GM12878 (cell line): ENCODE measurements at regions not wholly inside any gene's neighbourhood (a gene's known extent, or its start where the extent isn't known, plus 50 kb on each side); places are given as distances from the start of the nearest gene placed in this dataset.

Source experiments
- ATAC-seq: fragments of 200-7000 bp; cut with Tn5 transposase; 3 replicates; pipeline ENCODE4 v1.9.1; 2020; ENCODE audit warnings: mild to moderate bottlenecking, moderate library complexity
- BruUV-seq: library from RNA; stranded (reverse); fragments of 400-500 nt; replicated peaks from 2 replicates; lab custom pipeline; 2021; lab: Mats Ljungman, UMichigan
- CTCF ChIA-PET: fragments of 300-600 bp; sonication (Branson Sonifier 250); formaldehyde crosslinking; extraction: SDS; loops from one replicate; lab custom pipeline; 2021; ENCODE audit warnings: inconsistent platforms; lab: Yijun Ruan, JAX
- POLR2A ChIA-PET: fragments of 350-600 bp; formaldehyde crosslinking; extraction: SDS; loops from one replicate; lab custom pipeline; 2021; ENCODE audit warnings: inconsistent platforms; lab: Charles Lee
- RAD21 ChIA-PET: fragments of 300-600 bp; sonication (Branson Sonifier 250); formaldehyde crosslinking; loops from one replicate; lab custom pipeline; 2023; ENCODE audit warnings: antibody characterized with exemption; ENCODE audit not compliant: unreplicated experiment; lab: Charles Lee
- SMC1A ChIA-PET: fragments of 300-600 bp; sonication (Branson Sonifier 250); formaldehyde crosslinking; loops from one replicate; lab custom pipeline; 2023; ENCODE audit not compliant: unreplicated experiment, uncharacterized antibody; lab: Charles Lee
- DNase-seq: peaks from one replicate; pipeline ENCODE4 v3.0.0-alpha.2; 2011; ENCODE audit warnings: low read depth, low spot score
- FAIRE-seq: peaks from 3 replicates; lab custom pipeline; 2011; peaks lifted over from hg19 to GRCh38; lab: Jason Lieb, UNC
- H2AFZ ChIP-seq: 2 replicates; pipeline ENCODE4 v1.6.0; 2011; ENCODE audit warnings: low read depth, low read length, control low read depth; ENCODE audit not compliant: control insufficient read depth
- H3K27ac ChIP-seq: 2 replicates; pipeline ENCODE4 v1.5.1; 2011; ENCODE audit warnings: control low read depth; ENCODE audit not compliant: control insufficient read depth, insufficient read depth
- H3K27me3 ChIP-seq, 2 experiments: replicated peaks in 1 of 2; 2 replicates each; pipeline versions ENCODE4 v1.6.0 to v1.6.1; 2011; ENCODE audit warnings: low read length in 1 of 2; ENCODE audit not compliant: control insufficient read depth in 2 of 2, insufficient read depth in 2 of 2
- H3K36me3 ChIP-seq, 2 experiments: 2 replicates each; pipeline ENCODE4 v1.5.1; 2011; ENCODE audit warnings: low read length in 1 of 2; ENCODE audit not compliant: control insufficient read depth in 2 of 2, insufficient read depth in 2 of 2
- H3K4me1 ChIP-seq: 2 replicates; pipeline ENCODE4 v1.6.1; 2011; ENCODE audit warnings: mild to moderate bottlenecking, low read length, moderate library complexity, mixed read lengths; ENCODE audit not compliant: control insufficient read depth, insufficient read depth
- H3K4me2 ChIP-seq: 2 replicates; pipeline ENCODE4 v1.6.0; 2011; ENCODE audit warnings: control low read depth; ENCODE audit not compliant: control insufficient read depth, insufficient read depth
- H3K4me3 ChIP-seq: fragments of 200-600 bp; sonication (generic); 2 replicates; pipeline ENCODE4 v1.5.1; 2016
- H3K79me2 ChIP-seq: 2 replicates; pipeline ENCODE4 v1.6.0; 2011; ENCODE audit warnings: low read length; ENCODE audit not compliant: control insufficient read depth, insufficient read depth
- H3K9ac ChIP-seq: 2 replicates; pipeline ENCODE4 v1.8.0; 2011; ENCODE audit warnings: low read length, control low read depth, mixed read lengths; ENCODE audit not compliant: control insufficient read depth, insufficient read depth
- H3K9me3 ChIP-seq: replicated peaks from 3 replicates; pipeline ENCODE4 v1.5.1; 2011; ENCODE audit warnings: mild to moderate bottlenecking, low read length; ENCODE audit not compliant: control insufficient read depth, insufficient read depth
- H4K20me1 ChIP-seq: 2 replicates; pipeline ENCODE4 v1.6.0; 2011; ENCODE audit not compliant: control insufficient read depth, insufficient read depth
- CREM ChIP-seq: IDR thresholded peaks from 2 replicates; pipeline ENCODE4 v1.6.1; 2014; ENCODE audit warnings: antibody characterized with exemption, low read depth
- CTCF ChIP-seq, 3 experiments: IDR thresholded peaks in 2 of 3; conservative IDR thresholded peaks in 1 of 3; 2 replicates each; pipeline ENCODE4 v1.5.1; 2011; ENCODE audit warnings: low read depth in 3 of 3, low read length in 3 of 3, mild to moderate bottlenecking in 3 of 3, control low read depth in 2 of 3, moderate library complexity in 2 of 3, inconsistent platforms in 1 of 3, mixed read lengths in 1 of 3; ENCODE audit not compliant: control insufficient read depth in 2 of 3, insufficient read depth in 1 of 3; ENCODE audit errors: extremely low read depth in 1 of 3
- ELK1 ChIP-seq: IDR thresholded peaks from 2 replicates; pipeline ENCODE4 v1.6.1; 2012; ENCODE audit warnings: low read depth, low read length, improper control_type of control experiment
- FOS ChIP-seq: IDR thresholded peaks from 3 replicates; pipeline ENCODE4 v1.6.1; 2011; ENCODE audit warnings: borderline replicate concordance; ENCODE audit not compliant: insufficient read length; ENCODE audit errors: extremely low read depth
- GABPA ChIP-seq: IDR thresholded peaks from 2 replicates; pipeline ENCODE4 v1.6.1; 2014; ENCODE audit warnings: antibody characterized with exemption, low read depth, mild to moderate bottlenecking, inconsistent platforms
- IRF3 ChIP-seq: fragments of 450-650 bp; IDR thresholded peaks from 2 replicates; pipeline ENCODE4 v1.6.1; 2014; ENCODE audit warnings: mild to moderate bottlenecking
- NBN ChIP-seq: fragments of 450-650 bp; IDR thresholded peaks from 2 replicates; pipeline ENCODE4 v1.6.1; 2016
- NFXL1 ChIP-seq: fragments of 450-650 bp; IDR thresholded peaks from 2 replicates; pipeline ENCODE4 v1.6.1; 2017; ENCODE audit warnings: antibody characterized with exemption, mild to moderate bottlenecking, borderline replicate concordance
- NR2C1 ChIP-seq: fragments of 450-650 bp; IDR thresholded peaks from 2 replicates; pipeline ENCODE4 v1.6.1; 2017; ENCODE audit warnings: antibody characterized with exemption, mild to moderate bottlenecking, moderate library complexity
- SUPT20H ChIP-seq: IDR thresholded peaks from 2 replicates; pipeline ENCODE4 v1.6.1; 2011; ENCODE audit warnings: low read depth, mild to moderate bottlenecking, low read length, moderate library complexity, borderline replicate concordance; ENCODE audit not compliant: control insufficient read depth
- TCF12 ChIP-seq: IDR thresholded peaks from 2 replicates; pipeline ENCODE4 v1.6.1; 2011; ENCODE audit warnings: low read depth, mild to moderate bottlenecking, low read length
- USF1 ChIP-seq: IDR thresholded peaks from 2 replicates; pipeline ENCODE4 v1.6.1; 2011; ENCODE audit warnings: borderline replicate concordance, low read depth, mild to moderate bottlenecking, moderate library complexity, mixed read lengths, low read length; ENCODE audit not compliant: insufficient read depth; ENCODE audit errors: extremely low read length
- YY1 ChIP-seq: IDR thresholded peaks from 2 replicates; pipeline ENCODE4 v1.6.1; 2011; ENCODE audit warnings: low read depth, mild to moderate bottlenecking, low read length
- ZZZ3 ChIP-seq: IDR thresholded peaks from 2 replicates; pipeline ENCODE4 v1.6.1; 2011; ENCODE audit warnings: low read depth; ENCODE audit not compliant: control insufficient read depth, insufficient read length
- in situ Hi-C: fragments of 300-500 bp; cut with MboI; formaldehyde crosslinking; loops from 9 replicates; pipeline ENCODE4 v1.14.3; 2018; ENCODE audit warnings: mixed read lengths
- intact Hi-C: fragments of 100-400 bp; cut with micrococcal nuclease; formaldehyde crosslinking; loops from one replicate; pipeline ENCODE4 v1.14.2; 2022; ENCODE audit not compliant: unreplicated experiment

GRCh38 chr10:64182671-64183070 lies 661.5 kb downstream of the REEP3 start:
- no peak overlapping the region for H2AFZ ChIP-seq
- H3K4me3 ChIP-seq: no peak overlapping the region
- no peaks in the 10 kb centered on the region for H3K9me3 ChIP-seq
- no peaks in the 10 kb centered on the region for H3K4me1 ChIP-seq
- no peaks in the 10 kb centered on the region for H3K36me3 ChIP-seq
- TF ChIP-seq FOS (no peak), CREM (no peak), USF1 (no peak), CTCF (IDR thresholded peaks at IDR 0.05 in 2 of 3, conservative IDR thresholded peaks at IDR 0.05 in 1 of 3; ENCODE audit: control insufficient read depth in 2 of 3, extremely low read depth in 1 of 3, insufficient read depth in 1 of 3, low read depth in 3 of 3, low read length in 3 of 3) (no peak), NFXL1 (no peak), ZZZ3 (no peak), NR2C1 (no peak), SUPT20H (no peak), ELK1 (no peak), IRF3 (no peak), YY1 (no peak), GABPA (no peak), NBN (no peak), TCF12 (no peak)
- no TSS peak for BruUV-seq
- ChIA-PET RAD21 (no interaction called here), POLR2A (no interaction called here), CTCF (interaction anchor here (1.1 kb wide), 1 partner anchor 9 kb away, joined by 3 read pairs; no protein-coding TSS in a partner anchor), SMC1A (interaction anchor here (0.7 to 0.8 kb wide), 2 partner anchors 19 to 267 kb away, joined by 3 to 4 read pairs; no protein-coding TSS in a partner anchor)
- no peaks in the 10 kb centered on the region for H3K27me3 ChIP-seq
- in situ Hi-C loops: no loop called here
- no peaks in the 10 kb centered on the region for H3K79me2 ChIP-seq
- no peak for DNase-seq
- intact Hi-C loops: no loop called here
- no peak overlapping the region for H3K9ac ChIP-seq
- no peak overlapping the region for H3K27ac ChIP-seq
- no peak for FAIRE-seq
- H3K4me2 ChIP-seq: no peak overlapping the region
- no peak for ATAC-seq
- H4K20me1 ChIP-seq: no peaks in the 10 kb centered on the region
